HG03025 (cell line): ENCODE measurements at regions not wholly inside any gene's neighbourhood (a gene's known extent, or its start where the extent isn't known, plus 50 kb on each side); places are given as distances from the start of the nearest gene placed in this dataset.
"Not testable (repeated sequence)": the region's sequence is repeated elsewhere in the genome, so short reads cannot be mapped to it uniquely, and the experiment has no call there.

Source experiments
- ATAC-seq: cut with Tn5 transposase; IDR thresholded peaks from one replicate; pipeline ENCODE4 v1.9.1; 2021; ENCODE audit warnings: mild to moderate bottlenecking, moderate library complexity; ENCODE audit not compliant: unreplicated experiment, low FRiP score

DNA sequence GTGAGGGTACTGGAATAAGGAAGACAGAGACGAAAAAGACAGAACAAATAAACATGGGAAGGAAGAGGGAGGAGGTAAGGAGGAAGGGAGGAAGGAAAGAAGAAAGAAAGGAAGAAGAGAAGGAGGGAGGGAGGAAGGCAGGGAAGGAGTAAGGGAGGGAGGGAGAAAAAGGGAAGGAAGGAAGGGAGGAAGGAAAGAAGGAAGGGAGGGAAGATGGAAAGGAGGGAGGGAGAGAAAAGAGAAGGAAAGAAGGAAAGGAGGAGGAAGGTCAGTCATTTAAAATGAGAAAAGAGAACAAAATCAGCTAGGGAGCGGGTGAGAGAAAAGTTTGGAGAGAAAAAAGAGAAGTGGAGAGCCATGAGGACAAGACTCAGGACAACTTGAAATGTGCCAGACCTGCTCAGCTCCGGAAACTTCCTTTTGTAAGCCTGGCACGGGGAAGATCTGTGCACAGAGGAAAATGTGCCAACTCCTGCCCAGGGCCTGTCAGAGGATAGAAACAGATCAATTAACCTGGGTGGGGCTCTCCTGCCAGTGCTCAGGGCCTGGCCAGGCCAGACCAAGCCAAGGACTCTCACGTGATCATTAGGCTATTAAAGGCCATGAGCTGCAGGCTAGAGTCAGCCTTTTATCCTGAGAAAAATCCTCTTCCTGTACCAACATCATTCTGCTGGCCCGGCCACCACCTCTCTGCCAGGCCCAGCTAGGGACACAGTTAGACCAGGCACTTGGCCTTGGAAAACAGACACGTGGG, 50.1 kb upstream of the BCL6 start:
- no peak for ATAC-seq

DNA sequence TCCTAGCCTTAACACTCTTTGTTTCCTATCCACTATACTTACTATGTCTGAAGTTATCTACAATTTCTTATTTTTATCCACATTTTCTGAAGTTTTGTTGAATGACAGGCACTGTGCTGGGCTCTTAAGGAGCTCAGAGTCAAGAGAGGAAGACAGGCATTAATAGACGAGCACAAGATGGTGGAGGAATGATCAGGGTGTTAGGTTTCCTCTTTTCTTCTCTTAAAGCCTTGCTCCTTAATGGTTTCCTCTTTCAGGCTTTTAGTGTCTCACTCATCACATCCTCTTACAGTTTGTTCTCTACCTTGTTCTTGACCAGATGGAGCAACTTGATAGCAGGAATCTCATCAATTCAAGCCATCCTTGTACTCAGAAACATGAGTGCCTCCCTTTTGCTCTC, 52.9 kb upstream of the BCL6 start:
- no peak for ATAC-seq

DNA sequence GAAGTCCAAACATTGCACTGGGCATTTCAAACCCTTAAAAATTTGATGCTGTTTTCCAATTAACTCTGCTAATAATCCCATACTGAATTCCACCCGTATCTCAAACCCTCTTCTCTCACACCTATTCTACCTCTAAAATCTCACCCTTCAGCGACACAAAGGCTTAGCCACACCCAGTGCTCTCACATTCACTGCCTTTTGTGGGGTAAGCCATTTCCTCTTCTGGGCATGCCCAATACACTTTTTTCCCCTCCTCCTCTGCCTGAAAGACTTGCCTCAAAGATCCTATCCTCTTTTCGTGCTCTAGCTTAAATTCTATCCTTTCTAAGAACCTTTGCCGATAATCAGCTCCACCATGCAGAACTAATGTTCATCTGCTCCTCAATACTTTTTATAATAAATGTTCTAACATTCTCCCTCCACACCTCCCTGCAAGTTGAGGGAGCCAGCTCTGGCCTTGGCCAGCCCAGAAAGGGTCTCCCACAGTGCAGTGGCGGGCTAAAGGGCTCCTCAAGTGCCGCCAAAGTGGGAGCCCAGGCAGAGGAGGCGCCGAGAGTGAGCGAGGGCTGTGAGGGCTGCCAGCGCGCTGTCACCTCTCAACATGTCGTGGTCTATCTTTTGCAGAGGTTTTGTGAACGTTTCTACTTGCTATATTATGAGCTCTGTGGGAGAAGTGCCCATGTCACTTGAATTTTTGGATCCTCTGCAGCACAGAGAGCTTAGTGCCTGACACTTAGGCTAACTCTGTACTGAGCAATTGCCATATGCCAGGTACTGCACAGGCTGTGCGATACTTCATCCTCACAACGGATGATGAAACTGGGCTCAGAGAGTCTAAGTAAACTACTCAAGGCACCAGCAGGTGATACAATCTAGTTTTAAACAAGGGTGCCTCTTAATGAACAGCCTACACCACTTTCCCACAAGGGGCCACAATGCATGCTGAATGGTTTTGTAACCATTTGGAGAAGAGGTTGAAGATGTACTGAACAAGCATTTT, 53.6 kb upstream of the BCL6 start:
- ATAC-seq, result no peak

DNA sequence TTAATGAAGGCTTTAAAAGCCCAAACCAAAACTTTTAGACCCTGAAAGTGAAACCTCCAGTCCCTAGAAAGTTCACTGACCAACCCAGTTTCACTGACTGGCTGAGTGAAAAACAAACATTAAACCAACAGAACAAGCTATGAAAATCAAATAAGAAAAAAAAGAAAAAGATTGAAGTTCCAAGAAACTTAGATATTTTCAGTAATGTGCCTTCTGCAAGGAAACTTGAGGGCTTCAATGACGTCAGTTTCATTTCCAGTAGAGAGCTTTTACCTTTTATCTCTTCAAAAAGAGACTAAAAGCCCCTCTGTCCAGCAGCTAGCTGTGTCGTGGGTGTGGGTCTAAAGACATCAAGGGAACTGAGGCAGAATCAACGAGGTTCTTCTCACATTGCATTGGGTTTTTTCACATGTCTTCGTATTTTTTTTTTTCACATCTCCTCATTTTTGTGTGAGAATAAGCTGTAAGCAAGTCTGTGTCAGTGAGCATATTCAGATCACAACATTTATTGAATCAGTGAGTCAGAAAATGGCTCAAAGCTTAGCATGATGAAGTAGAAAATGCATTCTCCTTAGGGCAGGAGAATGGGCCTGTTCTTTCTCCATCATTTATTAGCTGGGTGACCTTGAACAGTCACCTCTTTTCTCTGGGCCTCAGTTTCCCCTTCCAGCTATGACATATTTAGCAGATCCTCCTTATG, 54.8 kb upstream of the BCL6 start:
- peak; percentile 51 for ATAC-seq

DNA sequence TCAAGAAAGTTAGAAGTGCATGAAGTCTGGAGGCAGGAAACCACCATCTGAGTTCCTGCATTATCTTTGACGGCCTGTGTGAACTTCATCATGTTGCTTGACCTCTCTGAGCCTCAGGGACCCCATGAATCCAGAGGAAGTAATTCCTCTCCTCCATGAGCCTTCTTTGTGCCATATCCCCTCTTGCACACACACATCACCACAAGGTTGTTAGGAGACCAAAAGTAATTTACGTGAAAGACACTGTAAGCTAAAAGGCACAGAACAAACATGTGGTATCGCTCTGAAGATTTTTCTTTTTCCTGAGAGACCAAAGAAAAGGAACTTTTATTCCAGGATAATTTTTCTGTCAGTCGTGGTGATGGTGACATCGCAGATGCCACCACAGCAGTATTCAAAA, 55.9 kb upstream of the BCL6 start:
- no peak for ATAC-seq

DNA sequence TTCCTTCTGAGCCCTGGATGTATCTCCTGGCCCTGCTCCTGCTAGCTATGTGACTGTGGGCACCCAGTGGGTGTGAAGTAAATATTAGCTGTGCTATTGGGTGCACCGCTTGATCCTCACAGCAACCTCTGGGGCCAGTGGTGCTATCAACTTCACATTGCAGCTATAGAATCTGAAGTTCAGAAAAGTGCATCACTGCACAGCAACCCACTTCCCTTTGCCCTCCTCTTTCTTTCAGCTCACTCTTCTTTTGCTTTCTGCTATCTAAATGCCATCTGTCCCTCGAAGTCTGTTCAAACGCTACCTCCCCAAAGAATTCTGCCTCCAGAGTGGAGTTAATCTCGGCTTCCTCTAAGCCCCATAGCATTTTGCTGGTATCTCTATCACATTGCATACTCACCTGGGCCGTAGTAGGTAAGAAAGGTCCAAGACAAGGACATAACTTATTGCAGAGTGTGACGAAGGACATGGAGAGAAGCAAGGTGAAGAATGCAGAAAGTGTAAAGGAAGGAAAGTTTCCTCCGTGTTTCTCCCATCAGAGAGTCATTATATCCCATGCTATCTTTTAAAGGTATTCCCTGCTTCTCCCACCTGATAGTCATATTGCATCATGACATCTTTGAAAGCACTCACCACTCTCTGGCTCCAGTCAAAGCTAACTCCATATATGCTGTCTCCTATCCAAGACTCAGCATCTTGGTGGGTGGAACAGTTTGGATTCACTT, 57.1 kb upstream of the BCL6 start:
- no peak for ATAC-seq

DNA sequence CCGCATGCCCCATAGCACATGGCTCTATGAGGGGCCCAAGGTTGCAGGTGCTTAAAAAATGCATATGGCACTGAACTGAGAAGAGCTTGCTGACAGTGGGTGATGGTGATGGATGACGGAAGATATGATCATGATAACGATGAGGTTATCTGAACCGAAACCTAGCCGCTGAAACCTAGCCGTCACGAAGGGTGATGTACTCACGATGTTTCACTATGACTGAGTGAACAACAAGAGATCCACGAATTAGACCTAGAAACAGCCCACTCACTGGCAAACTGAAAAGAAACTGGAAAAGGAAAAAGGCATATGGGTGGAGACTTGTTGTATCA, 57.6 kb upstream of the BCL6 start:
- peak; percentile 84 for ATAC-seq

DNA sequence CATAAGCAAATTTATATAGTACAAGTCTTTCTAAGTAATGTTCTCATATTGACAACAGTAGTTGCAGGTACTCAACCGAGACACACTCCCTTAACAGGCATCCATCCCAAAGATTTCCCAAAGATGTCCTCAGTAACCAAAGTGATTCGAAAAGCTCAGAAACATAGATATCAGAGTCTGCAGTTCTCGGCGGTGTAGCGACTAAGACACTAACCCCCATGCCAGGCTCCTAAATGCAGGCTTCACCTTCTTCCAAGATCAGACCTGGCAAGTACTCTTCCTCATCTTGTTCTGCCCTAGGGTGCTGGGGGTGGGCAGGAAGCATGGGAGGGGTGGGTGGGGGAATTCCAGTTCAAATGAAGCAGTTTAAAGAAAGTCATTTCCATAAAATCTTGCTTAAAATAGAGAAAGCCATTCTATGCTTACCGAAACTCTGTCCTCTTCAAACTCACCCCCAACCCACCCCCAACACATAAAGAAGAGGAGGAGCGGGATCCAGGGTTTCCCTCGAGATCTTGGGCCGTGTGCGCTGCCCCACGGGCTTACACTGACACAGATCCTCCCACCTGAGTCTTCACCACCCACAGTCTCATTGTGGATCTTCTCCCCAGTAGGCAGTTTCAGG, 59.0 kb upstream of the BCL6 start:
- no peak for ATAC-seq

DNA sequence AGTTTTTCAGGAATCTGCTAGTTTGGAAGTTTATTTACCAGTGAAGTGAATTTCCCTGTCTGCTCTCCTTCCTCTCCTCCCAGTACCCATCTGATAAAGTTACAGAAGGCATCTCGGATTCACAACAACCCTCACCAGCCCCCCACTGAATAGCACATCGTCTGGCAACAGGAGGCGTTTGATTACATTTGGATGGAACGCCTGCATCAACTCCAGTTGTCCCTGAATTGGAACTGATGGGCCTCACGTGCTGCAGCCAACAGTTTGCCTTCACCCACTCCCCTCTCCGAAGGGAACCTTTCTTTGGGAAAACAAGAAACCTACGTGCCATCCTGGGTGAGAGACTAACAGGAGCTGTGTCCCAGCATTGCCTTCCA, 59.5 kb upstream of the BCL6 start:
- ATAC-seq, result no peak

DNA sequence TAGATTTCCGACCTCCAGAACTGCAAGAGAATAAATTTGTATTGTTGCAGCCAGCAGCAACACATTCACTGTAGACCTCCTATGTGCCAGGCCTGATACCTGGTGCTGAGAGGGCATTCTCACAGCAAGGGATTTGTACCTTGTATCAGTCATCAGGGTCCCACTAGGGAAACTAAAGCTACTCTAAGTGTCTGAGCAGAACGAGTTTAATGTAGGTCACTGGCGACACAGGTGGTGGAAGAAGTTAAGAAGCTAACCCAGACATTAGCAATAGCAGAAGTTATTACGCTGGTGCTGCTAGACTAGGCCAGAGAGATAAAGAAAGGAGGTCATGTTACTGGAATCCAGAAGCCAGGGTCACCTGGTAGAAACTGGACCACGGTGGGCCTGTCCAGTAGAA, 60.5 kb upstream of the BCL6 start:
- no peak for ATAC-seq

DNA sequence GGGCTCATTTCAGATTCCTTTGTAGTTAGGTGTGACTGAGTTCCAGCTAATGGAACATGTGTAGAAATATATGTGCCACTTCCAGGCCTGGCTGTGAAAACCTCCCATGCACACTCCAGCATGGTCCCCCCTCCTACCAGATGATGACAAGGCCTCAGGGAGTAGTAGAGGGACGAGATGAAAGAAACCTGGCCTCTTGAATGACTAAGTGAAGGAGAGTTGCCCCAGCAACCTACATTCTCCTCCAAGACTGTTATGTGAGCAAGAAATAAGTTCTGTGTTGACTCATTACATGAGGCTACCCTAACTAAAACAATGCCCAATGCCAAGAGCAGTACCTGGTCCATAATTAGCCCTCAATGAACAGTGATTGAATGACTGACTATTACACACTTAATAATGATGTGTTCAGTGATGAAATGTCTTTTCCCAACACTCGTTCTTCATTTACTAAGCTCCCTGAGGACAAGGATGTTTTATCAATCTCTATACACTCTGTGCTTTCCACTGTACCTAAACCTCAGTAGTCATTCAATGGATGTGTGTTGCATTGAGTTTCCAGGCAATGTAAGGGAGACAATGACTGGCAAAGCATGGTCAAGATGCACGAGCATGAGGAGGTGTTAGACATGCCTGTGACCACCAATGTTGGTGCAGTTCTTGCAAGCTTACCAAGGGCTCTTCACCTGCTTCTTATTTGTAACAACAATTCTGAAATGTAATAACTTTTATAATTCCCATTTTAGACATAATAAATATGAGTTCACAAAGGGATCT, 62.0 kb upstream of the BCL6 start:
- ATAC-seq, result no peak

DNA sequence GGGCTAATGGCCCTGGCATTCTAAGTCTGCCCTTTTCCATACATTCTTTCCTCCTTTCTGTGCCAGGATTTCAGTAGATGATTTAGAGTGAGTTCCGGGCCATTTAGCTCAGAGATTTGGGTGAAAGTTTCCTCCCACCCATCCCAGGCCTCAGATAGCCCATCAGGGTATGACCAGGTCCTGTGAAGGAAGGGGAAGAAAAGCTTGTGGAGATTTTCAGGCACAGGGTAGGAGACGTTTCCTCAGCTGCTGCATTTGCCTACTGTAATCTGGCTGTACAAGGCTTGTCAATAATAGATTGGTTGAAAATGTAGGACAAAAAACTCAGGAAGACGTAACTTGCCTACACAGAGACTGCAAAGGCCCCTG, 63.2 kb upstream of the BCL6 start:
- ATAC-seq, result no peak

DNA sequence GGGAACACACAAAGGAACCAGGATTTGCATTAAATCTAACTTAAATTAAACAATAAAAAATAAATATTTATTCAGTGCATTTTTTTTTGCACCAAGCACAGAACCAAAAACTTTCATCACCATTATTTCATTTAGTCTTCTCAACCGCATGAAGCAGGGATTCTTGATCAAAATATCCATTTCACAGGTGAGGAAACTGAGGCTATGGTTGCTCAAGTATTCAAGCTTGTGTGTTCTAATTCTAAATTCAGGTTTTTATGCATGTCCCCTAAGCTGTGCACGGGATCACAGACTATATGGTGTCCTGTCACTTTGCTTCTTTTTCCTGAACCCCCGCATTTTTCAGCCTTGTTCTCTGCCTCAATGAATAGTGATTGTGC, 64.3 kb upstream of the BCL6 start:
- no peak for ATAC-seq

DNA sequence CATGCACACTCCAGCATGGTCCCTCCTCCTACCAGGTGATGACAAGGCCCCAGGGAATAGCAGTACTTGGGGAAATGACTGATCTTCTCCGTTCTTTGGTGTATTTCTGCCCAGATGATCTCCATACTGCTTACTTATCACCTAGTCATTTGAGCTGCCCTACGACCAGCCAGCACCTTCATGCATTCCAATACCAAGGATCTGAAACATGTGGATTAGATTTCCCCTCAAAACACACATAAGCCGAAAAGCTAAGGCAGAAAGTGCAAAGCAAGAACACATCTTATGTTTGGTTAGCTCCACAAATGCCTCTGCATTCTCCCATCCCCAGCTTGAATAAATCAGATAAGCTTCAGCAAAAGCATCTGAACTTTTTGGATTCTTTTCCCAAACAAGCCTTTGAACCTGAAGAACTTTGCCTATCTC, 64.8 kb upstream of the BCL6 start:
- no peak for ATAC-seq

DNA sequence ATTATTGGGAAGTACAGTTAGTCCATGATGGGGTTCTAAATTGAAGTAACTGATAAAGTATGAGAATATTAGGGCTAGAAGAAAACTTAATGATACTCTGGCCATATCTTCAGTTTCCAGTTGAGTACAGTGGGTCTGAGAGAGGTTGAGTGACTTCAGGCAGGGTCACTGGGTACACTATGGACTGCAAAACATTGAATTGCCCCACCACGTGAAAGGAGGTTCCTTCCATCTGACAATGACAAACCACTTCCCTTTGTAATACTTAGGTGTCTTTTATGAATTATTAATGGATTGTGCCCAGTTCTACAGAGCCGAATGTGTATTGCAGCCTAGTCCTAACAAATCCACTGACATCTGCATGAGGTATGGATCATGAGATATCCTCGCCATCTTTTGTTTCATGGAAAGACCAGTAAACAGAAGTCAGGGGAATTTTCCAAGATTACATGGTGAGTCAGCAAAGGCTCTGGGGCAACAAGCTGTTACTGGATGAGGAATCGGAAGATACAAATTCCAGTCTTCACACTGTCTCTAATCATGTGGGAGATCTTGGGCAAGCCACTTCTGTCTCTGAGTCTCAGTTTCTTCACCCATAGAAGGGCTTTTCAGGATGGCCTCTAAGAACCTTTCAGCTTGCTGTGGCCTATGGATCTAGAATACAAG, 66.5 kb upstream of the BCL6 start:
- no peak for ATAC-seq

DNA sequence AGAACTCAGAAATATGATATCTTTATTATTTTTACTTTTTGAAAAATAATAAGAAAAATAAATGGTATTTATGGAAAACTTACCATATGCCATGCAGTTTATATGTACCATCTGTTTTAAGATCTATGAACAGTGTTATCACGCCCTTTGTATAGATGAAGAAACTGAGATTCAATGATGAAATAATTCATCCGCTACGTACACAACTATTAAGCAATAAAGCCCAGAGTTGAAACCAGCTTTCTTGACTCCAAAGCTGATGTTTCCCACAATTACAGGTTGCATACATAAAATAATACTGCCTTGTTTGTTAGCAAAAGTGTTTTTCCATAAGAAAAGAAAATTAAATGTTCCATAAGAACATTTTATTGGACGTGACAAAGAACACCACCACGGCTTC, 67.2 kb upstream of the BCL6 start:
- no peak for ATAC-seq

DNA sequence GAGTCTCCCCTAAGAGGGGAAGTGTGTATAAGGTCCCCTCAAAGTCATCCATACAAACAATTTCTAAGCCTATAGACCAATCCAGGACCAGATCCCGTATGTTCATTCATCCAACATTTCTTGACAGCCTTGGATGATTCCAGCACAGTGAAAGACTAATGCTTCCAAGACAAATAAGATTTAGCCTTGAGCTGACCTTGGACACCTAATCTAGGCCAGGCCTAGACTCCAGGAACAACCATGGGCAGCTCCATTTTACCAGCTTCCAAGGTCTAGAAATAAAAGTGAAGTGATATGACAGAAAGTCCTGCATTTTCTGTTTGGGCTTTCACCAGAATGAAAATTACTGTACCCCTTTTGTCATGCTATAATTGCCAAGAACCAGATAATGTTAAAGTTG, 67.9 kb upstream of the BCL6 start:
- no peak for ATAC-seq

DNA sequence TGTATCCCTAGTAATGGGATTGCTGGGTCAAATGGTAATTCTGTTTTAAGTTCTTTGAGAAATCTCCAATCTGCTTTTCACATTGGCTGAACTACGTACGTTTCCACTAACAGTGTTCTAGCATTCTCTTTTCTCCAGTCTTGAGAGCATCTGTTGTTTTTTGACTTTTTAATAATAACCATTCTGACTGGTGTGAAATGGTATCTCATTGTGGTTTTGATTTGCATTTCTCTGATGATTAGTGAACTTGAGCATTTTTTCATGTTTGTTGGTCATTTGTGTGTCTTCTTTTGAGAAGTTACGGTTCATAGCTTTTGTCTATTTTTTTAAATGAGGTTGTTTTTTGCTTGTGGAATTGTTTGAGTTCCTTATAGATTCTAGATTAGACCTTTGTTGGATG, 72.5 kb upstream of the BCL6 start:
- not testable (repeated sequence) for ATAC-seq
